ENCODE measurements at regions not wholly inside any gene's neighbourhood (a gene's known extent, or its start where the extent isn't known, plus 50 kb on each side); places are given as distances from the start of the nearest gene placed in this dataset.

DNA sequence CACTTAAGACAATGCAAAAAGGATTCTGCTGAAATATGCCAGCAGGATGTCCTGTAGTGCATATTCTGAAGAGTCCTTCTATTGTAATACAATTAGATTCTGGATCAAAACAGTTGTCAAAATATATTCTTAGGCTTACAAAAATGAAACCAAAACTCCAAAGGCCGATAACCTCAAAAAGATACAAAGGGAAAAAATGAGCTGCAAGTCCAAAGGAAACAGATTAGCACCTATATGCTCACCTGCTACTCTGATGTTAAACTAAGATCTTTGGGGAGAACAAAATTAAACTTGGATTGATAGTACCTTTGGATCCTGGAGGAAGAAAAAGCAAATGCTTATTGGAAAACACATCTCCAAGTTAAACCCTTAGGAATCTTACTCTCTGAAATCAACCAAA, 397.1 kb downstream of the SPATA31D1 start:
- no peak for DNase-seq (ENCODE audit: low spot score in 2 of 2)
- no peaks in the 10 kb centered on the region for H3K4me1 ChIP-seq
- H3K27ac ChIP-seq: no peak overlapping the region
- no peaks in the 10 kb centered on the region for H3K36me3 ChIP-seq
- intact Hi-C loops (cut with DNase I; ENCODE audit: low total_unique reads): no loop called here
- no peaks in the 10 kb centered on the region for H3K9me3 ChIP-seq
- TF ChIP-seq, protein P1, sequence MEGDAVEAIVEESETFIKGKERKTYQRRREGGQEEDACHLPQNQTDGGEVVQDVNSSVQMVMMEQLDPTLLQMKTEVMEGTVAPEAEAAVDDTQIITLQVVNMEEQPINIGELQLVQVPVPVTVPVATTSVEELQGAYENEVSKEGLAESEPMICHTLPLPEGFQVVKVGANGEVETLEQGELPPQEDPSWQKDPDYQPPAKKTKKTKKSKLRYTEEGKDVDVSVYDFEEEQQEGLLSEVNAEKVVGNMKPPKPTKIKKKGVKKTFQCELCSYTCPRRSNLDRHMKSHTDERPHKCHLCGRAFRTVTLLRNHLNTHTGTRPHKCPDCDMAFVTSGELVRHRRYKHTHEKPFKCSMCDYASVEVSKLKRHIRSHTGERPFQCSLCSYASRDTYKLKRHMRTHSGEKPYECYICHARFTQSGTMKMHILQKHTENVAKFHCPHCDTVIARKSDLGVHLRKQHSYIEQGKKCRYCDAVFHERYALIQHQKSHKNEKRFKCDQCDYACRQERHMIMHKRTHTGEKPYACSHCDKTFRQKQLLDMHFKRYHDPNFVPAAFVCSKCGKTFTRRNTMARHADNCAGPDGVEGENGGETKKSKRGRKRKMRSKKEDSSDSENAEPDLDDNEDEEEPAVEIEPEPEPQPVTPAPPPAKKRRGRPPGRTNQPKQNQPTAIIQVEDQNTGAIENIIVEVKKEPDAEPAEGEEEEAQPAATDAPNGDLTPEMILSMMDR (IDR thresholded peaks at IDR 0.05): no peak
- no peak for TF ChIP-seq POLR2A (IDR thresholded peaks at IDR 0.05)
- no peak for TF ChIP-seq POLR2AphosphoS5 (IDR thresholded peaks at IDR 0.05)
- H3K4me3 ChIP-seq: no peak overlapping the region
- H3K27me3 ChIP-seq: no peaks in the 10 kb centered on the region

DNA sequence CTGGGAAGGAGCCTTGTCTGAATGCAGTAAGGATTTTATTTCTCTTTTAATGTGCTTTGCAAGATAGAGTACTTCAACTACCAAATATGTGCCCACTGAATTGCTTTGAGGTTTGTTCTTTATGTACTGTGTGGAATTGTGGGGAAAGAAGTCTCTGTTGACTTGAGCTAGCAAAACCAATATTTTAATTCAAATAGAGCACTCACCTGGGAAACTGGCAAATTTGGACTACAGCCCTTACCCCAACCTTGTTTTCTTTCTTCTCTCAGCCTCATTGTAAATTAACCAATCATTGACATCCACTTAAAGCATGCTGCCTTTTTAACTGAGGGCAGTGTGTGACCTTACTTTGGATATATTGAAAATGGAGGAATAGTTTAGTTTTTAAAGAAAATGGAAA, 409.0 kb downstream of the SPATA31D1 start:
- no peak for DNase-seq (ENCODE audit: low spot score in 2 of 2)
- Histone ChIP-seq H3K4me3 (no peak overlapping the region), H3K36me3 (no peaks in the 10 kb centered on the region), H3K27ac (no peak overlapping the region), H3K9me3 (no peaks in the 10 kb centered on the region), H3K27me3 (no peaks in the 10 kb centered on the region), H3K4me1 (no peaks in the 10 kb centered on the region)
- intact Hi-C loops (cut with DNase I; ENCODE audit: low total_unique reads): no loop called here
- TF ChIP-seq, protein P1 (IDR thresholded peaks at IDR 0.05): no peak
- TF ChIP-seq POLR2AphosphoS5 (IDR thresholded peaks at IDR 0.05) (no peak), POLR2A (IDR thresholded peaks at IDR 0.05) (no peak)

DNA sequence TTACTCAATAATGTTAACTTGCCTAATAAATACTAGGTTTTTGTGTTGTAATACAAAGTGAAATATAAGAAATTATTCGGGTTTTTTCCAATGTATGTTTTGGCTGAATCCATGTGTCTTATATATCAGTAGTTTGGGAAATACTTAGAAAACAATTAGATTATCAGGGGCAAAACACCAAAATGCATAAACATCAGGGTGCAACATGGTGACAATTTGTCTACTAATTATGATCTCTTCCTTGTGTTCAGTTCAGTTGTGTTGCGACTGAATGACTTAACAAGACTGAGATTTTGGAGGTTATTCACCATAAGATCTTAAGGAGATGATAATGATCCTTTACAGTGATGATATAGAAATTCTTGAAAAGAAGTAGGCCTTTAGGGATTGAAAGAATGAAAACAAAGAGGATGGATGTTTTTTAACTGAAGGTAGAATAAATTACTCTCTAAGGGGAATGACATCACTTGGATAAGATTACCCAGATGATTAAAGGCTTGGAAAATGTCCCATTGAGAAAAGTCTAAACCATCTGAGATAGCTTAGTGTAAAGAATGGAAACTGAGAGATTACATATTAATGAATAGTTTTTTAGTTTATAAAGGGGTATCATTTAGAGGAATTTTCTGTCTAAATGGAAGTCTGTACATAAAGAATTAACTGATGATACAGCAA, 415.8 kb downstream of the SPATA31D1 start:
- intact Hi-C loops (cut with DNase I; ENCODE audit: low total_unique reads): no loop called here
- H3K27me3 ChIP-seq: no peaks in the 10 kb centered on the region
- no peak overlapping the region for H3K27ac ChIP-seq
- no peak overlapping the region for H3K4me3 ChIP-seq
- no peaks in the 10 kb centered on the region for H3K36me3 ChIP-seq
- H3K9me3 ChIP-seq: no peaks in the 10 kb centered on the region
- no peak for TF ChIP-seq POLR2A (IDR thresholded peaks at IDR 0.05)
- TF ChIP-seq, protein P1 (IDR thresholded peaks at IDR 0.05): no peak
- TF ChIP-seq POLR2AphosphoS5 (IDR thresholded peaks at IDR 0.05): no peak
- no peaks in the 10 kb centered on the region for H3K4me1 ChIP-seq
- no peak for DNase-seq (ENCODE audit: low spot score in 2 of 2)

DNA sequence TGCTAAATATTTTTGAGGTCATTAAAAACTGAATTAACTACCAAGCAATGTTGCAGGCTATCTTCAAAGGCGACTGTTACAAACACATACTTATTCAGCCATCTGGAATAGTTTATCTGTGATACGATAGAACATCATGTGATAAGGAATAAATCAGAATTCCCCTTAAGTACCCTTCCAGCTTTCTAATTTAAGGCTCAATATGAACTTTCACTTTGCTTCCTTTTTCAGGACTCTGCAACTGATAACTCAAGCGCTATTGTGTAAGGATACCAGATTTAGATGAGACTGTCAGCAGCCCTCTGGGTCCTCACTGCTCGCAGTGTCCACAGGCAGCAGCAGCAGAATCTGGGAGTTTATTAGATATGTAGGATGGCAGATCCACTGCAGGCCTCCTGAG, 416.3 kb downstream of the SPATA31D1 start:
- no peaks in the 10 kb centered on the region for H3K36me3 ChIP-seq
- no peaks in the 10 kb centered on the region for H3K9me3 ChIP-seq
- no peak overlapping the region for H3K4me3 ChIP-seq
- TF ChIP-seq, protein P1 (IDR thresholded peaks at IDR 0.05): no peak
- TF ChIP-seq POLR2AphosphoS5 (IDR thresholded peaks at IDR 0.05): peak in 1 of 3 donors; percentile 16
- no peaks in the 10 kb centered on the region for H3K27me3 ChIP-seq
- no peak overlapping the region for H3K27ac ChIP-seq
- no peak for DNase-seq (ENCODE audit: low spot score in 2 of 2)
- H3K4me1 ChIP-seq: no peaks in the 10 kb centered on the region
- intact Hi-C loops (cut with DNase I; ENCODE audit: low total_unique reads): no loop called here

DNA sequence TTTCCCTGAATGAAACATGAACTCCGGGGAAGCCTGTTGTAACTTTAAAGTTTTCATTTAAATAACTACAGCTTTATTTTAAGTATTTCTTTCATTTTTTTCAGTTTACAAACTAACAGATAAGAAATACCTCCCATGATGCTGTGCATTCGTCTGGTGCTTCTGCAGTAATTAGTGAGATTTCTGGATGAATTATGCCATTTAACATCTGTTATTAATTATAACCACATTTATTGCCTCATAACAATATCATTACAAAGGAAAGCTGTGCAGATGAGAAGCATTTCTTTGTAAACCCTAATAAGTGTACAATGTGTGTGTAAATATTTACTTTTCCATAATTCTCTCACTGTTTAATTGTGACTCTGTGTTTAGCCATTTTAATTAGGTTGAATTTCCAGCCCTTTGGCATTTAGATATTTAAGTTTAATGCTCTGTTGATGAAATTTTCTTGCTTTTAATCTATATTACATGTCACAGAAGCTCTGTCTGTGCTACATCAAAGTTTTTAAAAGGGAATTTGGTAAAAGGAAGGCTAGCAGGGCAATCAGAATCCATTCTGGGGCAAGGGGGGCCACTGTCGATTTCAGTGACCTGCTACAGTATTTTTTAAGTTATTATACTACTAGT, 418.0 kb downstream of the SPATA31D1 start:
- DNase-seq (ENCODE audit: low spot score in 2 of 2): no peak
- no peaks in the 10 kb centered on the region for H3K27me3 ChIP-seq
- H3K4me3 ChIP-seq: no peak overlapping the region
- H3K4me1 ChIP-seq: peaks cover 0 to 5% of the 10 kb centered on the region in 2 donors
- H3K36me3 ChIP-seq: no peaks in the 10 kb centered on the region
- no peak overlapping the region for H3K27ac ChIP-seq
- H3K9me3 ChIP-seq: no peaks in the 10 kb centered on the region
- intact Hi-C loops (cut with DNase I; ENCODE audit: low total_unique reads): no loop called here
- TF ChIP-seq, protein P1 (IDR thresholded peaks at IDR 0.05): no peak
- TF ChIP-seq POLR2A (IDR thresholded peaks at IDR 0.05) (no peak), POLR2AphosphoS5 (IDR thresholded peaks at IDR 0.05) (no peak)

Measured in breast epithelium (tissue), 4 donors.